ENCODE measurements at regions not wholly inside any gene's neighbourhood (a gene's known extent, or its start where the extent isn't known, plus 50 kb on each side); places are given as distances from the start of the nearest gene placed in this dataset.
A peak's percentile ranks its signal among the peaks of the same experiment; 100 is the strongest.

DNA sequence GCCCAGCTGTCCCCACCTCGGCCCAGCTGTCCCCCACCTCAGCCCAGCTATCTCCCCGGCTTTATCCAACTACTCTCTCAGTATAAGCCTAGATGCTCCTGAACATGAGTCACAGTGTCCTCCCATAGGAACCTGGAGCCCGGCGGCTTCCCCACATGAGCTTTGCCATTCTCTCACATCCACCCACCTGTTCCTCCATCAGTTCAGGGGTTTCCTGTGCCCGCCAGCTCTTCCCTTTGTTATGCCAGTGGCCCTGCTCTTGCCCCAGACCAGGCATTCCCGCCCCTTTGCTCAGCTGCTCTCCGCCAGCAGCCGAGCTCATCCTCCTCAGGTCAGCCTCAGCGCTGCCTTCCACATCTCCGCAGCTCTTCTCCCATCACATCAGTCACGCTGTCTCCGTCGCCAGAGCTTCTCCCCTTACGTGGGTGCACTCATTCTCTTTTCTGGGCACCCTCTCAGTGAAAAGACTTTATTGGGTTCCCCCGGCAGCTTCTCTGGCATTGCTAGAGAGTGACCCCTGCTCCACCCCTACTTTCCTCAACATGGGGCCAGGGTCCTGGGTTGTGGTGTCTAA, 89.5 kb upstream of the CSF3R start:
- no peak for DNase-seq

GRCh38 chr1:36571106-36571505, 88.4 kb upstream of the CSF3R start:
- no peak for DNase-seq

GRCh38 chr1:36570478-36571060, 87.9 kb upstream of the CSF3R start:
- no peak for DNase-seq

DNA sequence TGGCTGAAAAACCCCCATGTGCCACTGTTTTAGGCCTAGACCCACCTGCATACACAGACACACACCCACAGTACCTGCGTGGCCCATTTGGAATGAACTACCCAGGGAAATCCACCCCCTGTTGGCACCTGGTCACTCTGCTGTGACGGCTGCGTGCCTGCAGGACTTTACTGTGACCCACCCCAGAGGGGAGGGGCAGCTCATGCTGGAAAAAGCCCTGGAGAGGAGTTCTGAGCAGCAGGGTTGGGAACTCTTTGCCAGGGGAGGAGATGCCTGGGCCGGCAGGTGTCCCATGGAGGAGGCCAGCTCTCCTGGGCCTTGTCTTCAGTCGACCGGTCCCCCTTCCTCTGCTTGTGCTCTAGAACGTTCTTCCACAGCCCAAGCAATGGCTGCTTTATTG, 87.3 kb upstream of the CSF3R start:
- no peak for DNase-seq

DNA sequence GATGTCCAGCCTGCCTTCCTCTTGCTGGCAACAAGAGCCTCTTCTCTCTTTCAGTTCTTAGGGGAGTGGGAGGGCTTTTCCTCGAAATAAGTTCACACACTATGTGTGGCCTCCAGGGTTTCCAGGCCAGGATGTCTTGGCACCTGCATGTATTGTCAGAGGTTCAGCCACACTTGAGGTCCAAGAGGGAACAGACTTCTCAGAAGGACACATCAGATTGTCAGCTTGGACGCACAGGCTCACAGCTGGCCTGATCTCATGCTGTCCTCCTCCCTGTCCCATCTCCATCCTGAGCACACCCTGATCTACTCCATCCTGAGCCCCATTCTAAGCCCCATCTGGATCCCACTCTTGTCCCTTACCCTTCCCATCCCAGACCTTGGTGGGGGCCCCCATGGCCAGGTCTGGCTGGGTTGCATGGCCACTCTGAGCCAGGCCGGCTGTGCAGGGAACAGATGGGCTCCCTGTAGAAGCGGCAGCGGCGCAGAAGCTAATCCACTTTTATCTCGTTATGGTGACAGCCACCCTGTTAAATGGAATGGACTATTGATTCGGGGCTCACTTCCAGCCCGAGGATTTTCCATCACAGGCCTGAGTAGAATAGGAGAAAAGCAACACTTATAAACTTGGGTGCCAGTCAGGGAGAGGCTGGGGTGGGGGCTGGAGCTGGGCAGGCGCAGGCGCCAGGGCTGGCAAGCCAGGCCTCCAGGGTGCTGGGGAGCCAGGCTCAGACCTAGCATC, 85.1 kb upstream of the CSF3R start:
- no peak for DNase-seq

GRCh38 chr1:36565576-36566501, 83.1 kb upstream of the CSF3R start:
- no peak for DNase-seq

GRCh38 chr1:36562181-36562685, 79.5 kb upstream of the CSF3R start:
- no peak for DNase-seq

- no peak for DNase-seq
Observed at GRCh38 chr1:36561361-36561724, 78.6 kb upstream of the CSF3R start.

DNA sequence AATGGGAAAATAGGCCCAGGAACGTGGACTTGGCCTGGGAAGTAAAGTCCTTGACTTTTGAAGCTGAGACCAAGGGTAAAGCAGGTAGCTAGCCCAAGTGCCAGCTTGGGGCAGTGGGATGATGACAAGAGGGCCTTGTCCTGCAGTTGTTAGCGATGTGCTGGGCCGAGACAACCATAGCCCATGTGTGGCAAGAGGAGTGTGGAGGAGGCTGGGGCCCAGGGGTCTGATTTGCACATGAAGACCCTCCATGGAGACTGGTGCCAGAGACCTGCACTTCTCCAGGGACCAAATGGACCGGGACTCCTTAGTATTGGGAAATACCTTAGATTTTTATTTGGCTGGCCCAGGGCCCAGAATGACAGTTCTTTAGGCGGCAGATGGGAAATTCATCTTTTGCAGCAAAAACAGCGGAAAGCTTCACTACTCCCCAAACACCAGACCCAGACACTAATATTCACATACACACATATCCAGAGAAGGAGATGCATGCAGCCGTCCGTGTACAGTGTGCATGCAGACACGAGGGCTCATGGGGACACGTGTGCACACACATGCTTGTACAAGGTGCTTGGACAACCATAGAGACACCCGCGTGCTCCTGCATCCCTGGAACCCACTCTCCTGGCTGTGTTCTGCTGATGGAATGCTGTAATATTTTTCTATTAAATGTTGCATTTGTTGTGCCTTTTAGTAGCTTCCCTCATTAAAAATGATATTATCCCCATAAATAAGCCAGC, 78.1 kb upstream of the CSF3R start:
- no peak for DNase-seq

DNA sequence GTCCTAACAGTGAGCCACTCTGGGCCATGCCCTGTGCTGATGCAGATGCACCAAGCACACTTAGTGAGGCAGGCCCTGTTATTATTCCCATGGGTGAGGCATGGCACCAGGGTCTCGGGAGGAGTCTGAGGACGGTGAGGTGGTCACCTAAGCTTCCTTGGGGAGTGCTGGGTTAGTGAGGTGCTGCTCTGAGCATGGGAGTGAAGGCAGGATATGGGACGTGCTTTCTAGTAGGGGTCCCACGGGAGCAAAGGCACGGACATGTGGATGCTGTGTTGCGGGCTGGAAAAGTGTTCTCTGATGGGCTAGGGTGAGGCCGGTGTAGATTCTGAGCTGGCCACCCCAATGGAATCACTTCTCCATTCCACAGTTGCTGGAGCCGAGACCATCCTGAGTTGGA, 77.5 kb upstream of the CSF3R start:
- DNase-seq, result no peak

- no peak for DNase-seq
Observed at GRCh38 chr1:36559061-36559460, 76.3 kb upstream of the CSF3R start.

DNA sequence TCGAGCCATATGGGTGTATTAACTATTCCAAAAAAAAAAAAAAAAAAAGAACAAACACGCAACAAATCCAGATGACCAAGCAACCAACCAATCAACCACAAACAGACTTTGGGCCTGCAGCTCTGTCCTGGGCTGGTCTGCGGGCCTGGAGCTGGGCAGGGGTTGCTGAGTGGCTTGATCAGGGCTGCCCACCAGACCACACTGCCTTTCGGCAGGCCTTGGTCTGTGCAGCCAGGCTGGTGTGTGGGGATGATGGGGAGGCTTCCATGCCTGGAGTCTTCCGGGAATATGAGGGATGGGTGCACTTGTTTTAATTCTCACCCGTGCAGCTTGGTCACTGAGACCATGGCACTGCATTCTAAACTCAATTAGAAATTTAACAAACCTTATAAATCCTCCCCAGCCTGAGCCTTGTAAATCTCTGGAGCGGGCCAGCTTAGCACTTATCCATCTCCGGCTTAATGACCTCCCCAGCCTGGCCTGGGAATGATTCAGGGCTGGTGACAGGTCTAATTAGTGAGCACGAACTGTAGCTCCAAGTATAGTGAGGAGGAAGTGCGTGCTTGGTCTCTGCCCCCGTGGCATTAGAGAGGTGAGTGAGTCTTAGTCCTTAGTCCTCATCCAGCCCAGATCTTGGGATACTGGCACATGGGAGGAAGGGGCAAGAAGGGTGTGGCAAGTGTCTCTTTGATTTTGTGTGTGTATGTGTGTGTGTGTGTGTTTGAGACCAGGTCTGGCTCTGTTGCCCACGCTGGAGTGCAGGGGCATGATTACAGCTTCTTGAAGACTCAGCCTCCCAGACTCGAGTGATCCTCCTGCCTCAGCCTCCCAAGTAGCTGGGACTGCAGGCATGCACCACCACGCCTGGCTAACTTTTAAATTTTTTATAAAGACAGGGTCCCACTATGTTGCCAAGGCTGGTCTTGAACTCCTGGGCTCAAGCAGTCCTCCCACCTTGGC, 74.6 kb upstream of the CSF3R start:
- DNase-seq, result no peak

DNA sequence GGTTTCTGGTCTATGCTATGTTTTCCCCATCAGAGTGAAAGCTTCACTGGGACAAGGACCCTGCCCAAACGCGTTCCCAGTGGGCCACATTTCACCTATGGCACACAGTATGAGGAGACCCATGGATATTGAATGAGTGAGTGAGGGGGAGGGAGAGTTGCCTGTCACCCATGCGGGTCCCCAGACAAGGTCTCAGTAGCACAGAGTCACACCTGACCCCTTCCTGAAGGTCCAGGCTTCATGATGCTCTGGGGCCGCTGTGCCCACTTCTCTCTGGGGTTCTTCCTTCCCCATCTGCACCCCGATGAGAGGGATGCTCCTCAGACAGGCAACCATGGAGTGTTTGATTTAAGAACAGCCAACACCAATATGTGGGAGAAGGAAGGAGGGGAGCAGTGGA, 72.3 kb upstream of the CSF3R start:
- no peak for DNase-seq

- no peak for DNase-seq
Observed at GRCh38 chr1:36554323-36554628, 71.6 kb upstream of the CSF3R start.

GRCh38 chr1:36553591-36554322, 71.0 kb upstream of the CSF3R start:
- peak; percentile 37 for DNase-seq

GRCh38 chr1:36542962-36543515, 60.3 kb upstream of the CSF3R start:
- DNase-seq, result no peak

DNA sequence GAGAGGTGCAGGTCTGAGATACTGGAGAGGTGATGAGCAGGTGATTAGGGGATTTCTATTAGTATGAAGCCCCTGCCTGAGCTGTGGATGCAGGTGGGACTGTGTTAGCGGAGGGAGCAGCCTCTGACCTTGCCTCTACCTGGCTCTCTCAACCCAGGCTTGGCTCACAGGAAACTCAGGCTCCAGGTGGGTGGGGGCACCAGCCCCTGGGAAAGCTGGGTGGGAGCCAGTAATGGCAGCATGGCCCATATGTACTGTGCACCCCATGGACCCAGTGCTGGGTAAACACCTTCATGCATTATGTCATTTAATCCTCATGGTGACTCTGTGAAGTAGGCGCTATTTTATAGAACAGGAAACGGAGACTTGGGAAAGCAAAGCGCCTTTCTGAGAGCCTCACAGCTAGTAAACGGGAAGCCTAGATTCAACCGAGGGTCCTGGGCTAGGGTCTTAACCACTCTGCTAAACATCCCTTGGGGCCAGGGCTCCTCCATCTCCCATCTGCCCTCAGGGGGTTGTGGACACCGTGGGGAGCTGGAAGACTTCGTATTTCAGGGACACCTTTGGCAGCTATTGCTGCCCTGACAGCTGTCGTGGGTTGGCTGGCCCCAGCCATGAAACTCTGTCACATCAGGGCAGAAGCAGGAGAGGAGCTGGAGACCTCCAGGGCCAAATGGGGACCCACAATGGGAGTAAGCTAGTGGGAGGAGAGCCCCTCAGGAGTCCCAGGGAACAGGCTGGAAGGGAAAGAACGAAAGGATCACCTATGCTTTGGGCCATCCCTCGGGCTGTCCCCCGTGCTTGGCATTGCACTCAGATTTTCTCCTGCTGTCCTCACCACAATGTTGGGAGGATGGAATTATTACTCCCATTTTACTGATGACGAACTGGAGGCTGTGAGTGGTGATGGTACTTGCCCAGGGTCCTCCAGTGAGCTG, 59.6 kb upstream of the CSF3R start:
- DNase-seq, result no peak

GRCh38 chr1:36540056-36540455, 57.3 kb upstream of the CSF3R start:
- DNase-seq, result no peak

- DNase-seq, result no peak
Observed at GRCh38 chr1:36539526-36539925, 56.8 kb upstream of the CSF3R start.

All from left hindlimb (tissue), 1 donor.